ENCODE measurements at regions not wholly inside any gene's neighbourhood (a gene's known extent, or its start where the extent isn't known, plus 50 kb on each side); places are given as distances from the start of the nearest gene placed in this dataset.

DNA sequence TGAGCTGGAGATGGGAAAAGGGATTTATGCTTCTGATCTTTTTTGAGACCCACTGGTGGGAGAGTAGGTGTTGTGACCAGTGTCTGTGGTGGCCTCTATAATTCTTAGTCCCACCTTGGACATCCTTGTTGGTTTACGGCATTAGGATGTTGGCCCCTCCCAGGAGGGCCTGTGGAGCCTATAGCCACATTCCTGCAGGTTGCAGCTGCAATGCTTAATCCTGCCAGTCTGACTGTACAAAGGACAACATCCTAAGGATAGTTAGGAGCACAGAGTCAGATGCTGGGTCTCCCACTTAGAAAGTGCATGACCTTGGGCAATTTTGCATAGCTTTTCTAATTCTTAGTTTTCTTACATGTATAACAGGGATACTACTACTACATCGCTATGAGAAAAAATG is 150.9 kb upstream of the SLC38A2 start:
- no peak for TF ChIP-seq CTCF (IDR thresholded peaks at IDR 0.05)
- no peak for TF ChIP-seq POLR2AphosphoS5 (IDR thresholded peaks at IDR 0.05)
- TF ChIP-seq POLR2A (IDR thresholded peaks at IDR 0.05), result no peak
- no peak for TF ChIP-seq EP300 (IDR thresholded peaks at IDR 0.05)
